Peyer's patch (tissue), 4 donors: ENCODE measurements at regions not wholly inside any gene's neighbourhood (a gene's known extent, or its start where the extent isn't known, plus 50 kb on each side); places are given as distances from the start of the nearest gene placed in this dataset.

Experiments
- CTCF ChIP-seq, 6 experiments: fragments of 450-650 bp in 4 of 6; fragments of 200-600 bp in 2 of 6; sonication (generic) in 1 of 6; IDR thresholded peaks; one replicate each; pipeline ENCODE4 v1.5.1; 2017 to 2019; ENCODE audit warnings: antibody characterized with exemption in 6 of 6, mild to moderate bottlenecking in 3 of 6, moderate library complexity in 1 of 6
- POLR2A ChIP-seq, 2 donors: fragments of 450-650 bp; IDR thresholded peaks; one replicate each; pipeline ENCODE4 v1.5.1; 2017; ENCODE audit warnings: antibody characterized with exemption in 2 of 2, mild to moderate bottlenecking in 2 of 2, moderate library complexity in 2 of 2

GRCh38 chr4:149980941-149981340 is 97.3 kb upstream of the DCLK2 start:
- TF ChIP-seq CTCF (IDR thresholded peaks at IDR 0.05), result peak in 5 of 6 experiments; percentile 37 to 77 (median 71)
- TF ChIP-seq POLR2A (IDR thresholded peaks at IDR 0.05), result no peak
